ENCODE measurements at regions not wholly inside any gene's neighbourhood (a gene's known extent, or its start where the extent isn't known, plus 50 kb on each side); places are given as distances from the start of the nearest gene placed in this dataset.

GRCh38 chr4:1541449-1542225 is 135.4 kb upstream of the NKX1-1 start:
- FAIRE-seq (no peak), ATAC-seq (peak; percentile 55), DNase-seq (ENCODE audit: extremely low read depth in 1 of 4, low spot score in 3 of 4) (peak; percentile 22 to 70 (median 66))
- Histone ChIP-seq H2AFZ (ENCODE audit: low read depth, low read length) (no peak overlapping the region), H3K9ac (ENCODE audit: insufficient read depth in 1 of 2, low read depth in 2 of 2, low read length in 2 of 2) (peak overlapping the region in 1 of 2 experiments; percentile 26; a peak in 1 of 4 replicates), H3K79me2 (ENCODE audit: control insufficient read depth, insufficient read depth, low read length) (no peaks in the 10 kb centered on the region), H3K36me3 (ENCODE audit: control insufficient read depth, insufficient read depth, low read length) (no peaks in the 10 kb centered on the region), H3K27ac (ENCODE audit: extremely low read depth, low read depth, low read length) (no peak overlapping the region), H3K4me1 (replicated peaks in 1 of 2; ENCODE audit: control insufficient read depth in 2 of 2, insufficient read depth in 2 of 2, low read length in 2 of 2) (peaks cover 3 to 63% of the 10 kb centered on the region in 2 experiments; a peak in 4 of 5 replicates), H3K9me1 (ENCODE audit: control insufficient read depth, insufficient read depth, low read length) (no peaks in the 10 kb centered on the region), H3K4me3 (no peak overlapping the region), H3K9me3 (replicated peaks; ENCODE audit: control insufficient read depth, insufficient read depth, low read depth, low read length) (no peaks in the 10 kb centered on the region), H3K27me3 (ENCODE audit: control insufficient read depth in 2 of 2, insufficient read depth in 2 of 2, low read length in 2 of 2) (peaks cover 40 to 69% of the 10 kb centered on the region in 2 experiments; a peak in 4 of 5 replicates), H4K20me1 (replicated peaks; ENCODE audit: control insufficient read depth, insufficient read depth, low read length) (peaks cover 11% of the 10 kb centered on the region), H3K4me2 (ENCODE audit: insufficient read depth, low read length) (no peak overlapping the region)
- no TSS peak for BruUV-seq (replicated peaks)
- in situ Hi-C loops (cut with MboI) (no loop called here), intact Hi-C loops (cut with micrococcal nuclease) (no loop called here)
- ChIA-PET CTCF (ENCODE audit: low intra/inter-chr PET ratio) (no interaction called here), POLR2A (no interaction called here)
- TF ChIP-seq NRF1 (conservative IDR thresholded peaks at IDR 0.05 in 1 of 2, IDR thresholded peaks at IDR 0.05 in 1 of 2) (peak; percentile 64 to 72), NUFIP1 (IDR thresholded peaks at IDR 0.05; ENCODE audit: partially characterized antibody) (no peak)
- TF ChIP-seq, protein P1, sequence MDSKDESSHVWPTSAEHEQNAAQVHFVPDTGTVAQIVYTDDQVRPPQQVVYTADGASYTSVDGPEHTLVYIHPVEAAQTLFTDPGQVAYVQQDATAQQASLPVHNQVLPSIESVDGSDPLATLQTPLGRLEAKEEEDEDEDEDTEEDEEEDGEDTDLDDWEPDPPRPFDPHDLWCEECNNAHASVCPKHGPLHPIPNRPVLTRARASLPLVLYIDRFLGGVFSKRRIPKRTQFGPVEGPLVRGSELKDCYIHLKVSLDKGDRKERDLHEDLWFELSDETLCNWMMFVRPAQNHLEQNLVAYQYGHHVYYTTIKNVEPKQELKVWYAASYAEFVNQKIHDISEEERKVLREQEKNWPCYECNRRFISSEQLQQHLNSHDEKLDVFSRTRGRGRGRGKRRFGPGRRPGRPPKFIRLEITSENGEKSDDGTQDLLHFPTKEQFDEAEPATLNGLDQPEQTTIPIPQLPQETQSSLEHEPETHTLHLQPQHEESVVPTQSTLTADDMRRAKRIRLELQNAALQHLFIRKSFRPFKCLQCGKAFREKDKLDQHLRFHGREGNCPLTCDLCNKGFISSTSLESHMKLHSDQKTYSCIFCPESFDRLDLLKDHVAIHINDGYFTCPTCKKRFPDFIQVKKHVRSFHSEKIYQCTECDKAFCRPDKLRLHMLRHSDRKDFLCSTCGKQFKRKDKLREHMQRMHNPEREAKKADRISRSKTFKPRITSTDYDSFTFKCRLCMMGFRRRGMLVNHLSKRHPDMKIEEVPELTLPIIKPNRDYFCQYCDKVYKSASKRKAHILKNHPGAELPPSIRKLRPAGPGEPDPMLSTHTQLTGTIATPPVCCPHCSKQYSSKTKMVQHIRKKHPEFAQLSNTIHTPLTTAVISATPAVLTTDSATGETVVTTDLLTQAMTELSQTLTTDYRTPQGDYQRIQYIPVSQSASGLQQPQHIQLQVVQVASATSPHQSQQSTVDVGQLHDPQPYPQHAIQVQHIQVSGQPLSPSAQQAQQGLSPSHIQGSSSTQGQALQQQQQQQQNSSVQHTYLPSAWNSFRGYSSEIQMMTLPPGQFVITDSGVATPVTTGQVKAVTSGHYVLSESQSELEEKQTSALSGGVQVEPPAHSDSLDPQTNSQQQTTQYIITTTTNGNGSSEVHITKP (IDR thresholded peaks at IDR 0.05; ENCODE audit: partially characterized antibody), result peak; percentile 41
- WGBS (ENCODE audit: insufficient coverage, low coverage, missing lambda C conversion rate), result 20% methylated on average over 27 of the region's 30 CpGs

Data from K562 (cell line).